ENCODE measurements at regions not wholly inside any gene's neighbourhood (a gene's known extent, or its start where the extent isn't known, plus 50 kb on each side); places are given as distances from the start of the nearest gene placed in this dataset.
"Not testable (repeated sequence)": the region's sequence is repeated elsewhere in the genome, so short reads cannot be mapped to it uniquely, and the experiment has no call there.

DNA sequence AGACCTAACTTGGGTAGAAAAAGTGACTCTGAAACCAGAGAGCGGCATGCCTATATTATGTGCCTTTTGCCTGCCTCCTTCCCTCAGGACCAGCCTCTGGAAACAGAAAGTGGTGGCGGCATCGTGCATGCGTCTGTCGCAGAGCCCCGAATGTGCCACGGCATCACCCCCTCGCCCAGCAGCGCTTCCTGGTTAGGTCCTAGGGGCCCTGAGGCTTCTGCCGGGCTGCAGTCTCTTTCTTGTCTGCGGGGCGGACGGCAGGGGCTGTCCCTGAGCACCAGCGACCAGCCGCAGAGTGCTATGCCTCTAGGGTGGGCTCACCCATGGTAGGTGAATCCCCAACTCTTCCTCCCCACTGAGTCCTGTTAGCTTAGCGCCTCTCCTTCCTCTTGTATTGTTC is 68.7 kb downstream of the VSIG4 start:
- H3K36me3 ChIP-seq (replicated peaks in 1 of 2; ENCODE audit: control insufficient read depth in 1 of 2, insufficient read depth in 2 of 2, low read length in 2 of 2), result no peaks in the 10 kb centered on the region
- FAIRE-seq (no peak), DNase-seq (ENCODE audit: low spot score) (no peak), ATAC-seq (no peak)
- H3K9me3 ChIP-seq (ENCODE audit: low read length), result no peaks in the 10 kb centered on the region
- no peaks in the 10 kb centered on the region for H4K20me1 ChIP-seq (ENCODE audit: insufficient read depth, low read length)
- in situ Hi-C loops (cut with HindIII; ENCODE audit: extremely low pct_ligation_motif_present, low pct_unique_long_range_greater_than_20kb) (no loop called here), intact Hi-C loops (cut with micrococcal nuclease; ENCODE audit: unreplicated experiment) (no loop called here)
- H3K79me2 ChIP-seq (ENCODE audit: insufficient read depth, low read length), result no peaks in the 10 kb centered on the region
- no peak for TF ChIP-seq CHD2 (IDR thresholded peaks at IDR 0.05; ENCODE audit: low read depth, low read length)
- no peaks in the 10 kb centered on the region for H3K4me1 ChIP-seq (ENCODE audit: insufficient read depth, low read length)
- no TSS peak for BruUV-seq (replicated peaks)
- no peak overlapping the region for H3K9ac ChIP-seq (ENCODE audit: insufficient read depth, low read depth, low read length)
- POLR2A ChIA-PET, result no interaction called here
- H2AFZ ChIP-seq (ENCODE audit: low read length), result no peak overlapping the region
- no peak overlapping the region for H3K4me3 ChIP-seq (replicated peaks in 1 of 3; ENCODE audit: insufficient read depth in 1 of 3, low read depth in 2 of 3, low read length in 3 of 3)
- no peaks in the 10 kb centered on the region for H3K27me3 ChIP-seq (ENCODE audit: control insufficient read depth in 1 of 2, insufficient read depth in 2 of 2, low read length in 2 of 2)
- H3K4me2 ChIP-seq (ENCODE audit: low read depth, low read length), result no peak overlapping the region
- CTCF ChIA-PET (ENCODE audit: low intra/inter-chr PET ratio, low total read pairs), result no interaction called here
- H3K27ac ChIP-seq (ENCODE audit: extremely low read length, insufficient read depth, low read length), result no peak overlapping the region
- 0% methylated on average over 1 of the region's 16 CpGs for WGBS (ENCODE audit: low lambda C conversion rate)

- H3K4me2 ChIP-seq (ENCODE audit: low read depth, low read length); ATAC-seq; H3K4me1 ChIP-seq (ENCODE audit: insufficient read depth, low read length); POLR2A ChIA-PET; DNase-seq (ENCODE audit: low spot score); H4K20me1 ChIP-seq (ENCODE audit: insufficient read depth, low read length); H3K9me3 ChIP-seq (ENCODE audit: low read length); H2AFZ ChIP-seq (ENCODE audit: low read length); BruUV-seq (replicated peaks); in situ Hi-C loops (cut with HindIII; ENCODE audit: extremely low pct_ligation_motif_present, low pct_unique_long_range_greater_than_20kb); FAIRE-seq; H3K36me3 ChIP-seq (replicated peaks in 1 of 2; ENCODE audit: control insufficient read depth in 1 of 2, insufficient read depth in 2 of 2, low read length in 2 of 2); H3K4me3 ChIP-seq (replicated peaks in 1 of 3; ENCODE audit: insufficient read depth in 1 of 3, low read depth in 2 of 3, low read length in 3 of 3); CTCF ChIA-PET (ENCODE audit: low intra/inter-chr PET ratio, low total read pairs); H3K27ac ChIP-seq (ENCODE audit: extremely low read length, insufficient read depth, low read length); H3K9ac ChIP-seq (ENCODE audit: insufficient read depth, low read depth, low read length); H3K27me3 ChIP-seq (ENCODE audit: control insufficient read depth in 1 of 2, insufficient read depth in 2 of 2, low read length in 2 of 2); H3K79me2 ChIP-seq (ENCODE audit: insufficient read depth, low read length); intact Hi-C loops (cut with micrococcal nuclease; ENCODE audit: unreplicated experiment): not testable (repeated sequence)
- WGBS (ENCODE audit: low lambda C conversion rate), result 0% methylated on average over 1 of the region's 3 CpGs
These were observed 72.7 kb downstream of the VSIG4 start for GRCh38 chrX:65967159-65967558.

DNA sequence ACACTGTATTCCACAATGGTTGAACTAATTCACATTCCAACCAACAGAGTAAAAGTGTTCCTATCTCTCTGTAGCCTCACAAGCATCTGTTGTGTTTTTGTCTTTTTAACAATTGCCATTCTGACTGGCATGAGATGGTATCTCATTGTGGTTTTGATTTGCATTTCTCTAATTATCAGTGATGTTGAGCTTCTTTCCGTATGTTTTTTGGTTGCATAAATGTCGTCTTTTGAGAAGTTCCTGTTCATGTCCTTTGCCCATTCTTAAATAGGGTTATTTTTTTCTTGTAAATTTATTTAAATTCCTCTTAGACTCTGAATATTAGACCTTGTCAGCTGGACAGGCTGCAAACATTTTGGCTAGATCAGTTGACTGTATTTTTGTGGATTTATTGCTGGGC is 78.2 kb downstream of the VSIG4 start:
- Histone ChIP-seq H3K4me1 (ENCODE audit: insufficient read depth, low read length) (no peaks in the 10 kb centered on the region), H3K9ac (ENCODE audit: insufficient read depth, low read depth, low read length) (no peak overlapping the region), H2AFZ (ENCODE audit: low read length) (no peak overlapping the region), H3K4me2 (ENCODE audit: low read depth, low read length) (no peak overlapping the region), H3K27me3 (ENCODE audit: control insufficient read depth in 1 of 2, insufficient read depth in 2 of 2, low read length in 2 of 2) (no peaks in the 10 kb centered on the region), H3K79me2 (ENCODE audit: insufficient read depth, low read length) (no peaks in the 10 kb centered on the region), H3K36me3 (replicated peaks in 1 of 2; ENCODE audit: control insufficient read depth in 1 of 2, insufficient read depth in 2 of 2, low read length in 2 of 2) (no peaks in the 10 kb centered on the region), H3K4me3 (replicated peaks in 1 of 3; ENCODE audit: insufficient read depth in 1 of 3, low read depth in 2 of 3, low read length in 3 of 3) (no peak overlapping the region), H3K9me3 (ENCODE audit: low read length) (no peaks in the 10 kb centered on the region), H4K20me1 (ENCODE audit: insufficient read depth, low read length) (no peaks in the 10 kb centered on the region), H3K27ac (ENCODE audit: extremely low read length, insufficient read depth, low read length) (no peak overlapping the region)
- FAIRE-seq, result no peak
- intact Hi-C loops (cut with micrococcal nuclease; ENCODE audit: unreplicated experiment) (no loop called here), in situ Hi-C loops (cut with HindIII; ENCODE audit: extremely low pct_ligation_motif_present, low pct_unique_long_range_greater_than_20kb) (no loop called here)
- POLR2A ChIA-PET, result no interaction called here
- DNase-seq (ENCODE audit: low spot score), result no peak
- CTCF ChIA-PET (ENCODE audit: low intra/inter-chr PET ratio, low total read pairs), result no interaction called here
- 9% methylated on average over 2 of the region's 2 CpGs for WGBS (ENCODE audit: low lambda C conversion rate)
- ATAC-seq, result no peak
- no TSS peak for BruUV-seq (replicated peaks)
- TF ChIP-seq SP4 (CRISPR knock-in tag; IDR thresholded peaks at IDR 0.05), result no peak
- TF ChIP-seq ZNF367 (CRISPR knock-in tag; IDR thresholded peaks at IDR 0.05; ENCODE audit: borderline replicate concordance), result no peak
- no peak for TF ChIP-seq ZNF556 (CRISPR knock-in tag; IDR thresholded peaks at IDR 0.05; ENCODE audit: borderline replicate concordance)
- TF ChIP-seq HIVEP1 (CRISPR knock-in tag; IDR thresholded peaks at IDR 0.05), result no peak
- TF ChIP-seq ASH2L (IDR thresholded peaks at IDR 0.05; ENCODE audit: insufficient read length, low read depth, low read length), result no peak
- TF ChIP-seq AKAP8 (CRISPR knock-in tag; IDR thresholded peaks at IDR 0.05), result no peak
- TF ChIP-seq HNF1A (IDR thresholded peaks at IDR 0.05; ENCODE audit: low read depth), result no peak
- TF ChIP-seq HNF1A (CRISPR knock-in tag; IDR thresholded peaks at IDR 0.05; ENCODE audit: borderline replicate concordance), result no peak
- TF ChIP-seq GZF1 (CRISPR knock-in tag; IDR thresholded peaks at IDR 0.05), result no peak

Data from HepG2 (cell line).